ENCODE measurements at regions not wholly inside any gene's neighbourhood (a gene's known extent, or its start where the extent isn't known, plus 50 kb on each side); places are given as distances from the start of the nearest gene placed in this dataset.
"Not testable (repeated sequence)": the region's sequence is repeated elsewhere in the genome, so short reads cannot be mapped to it uniquely, and the experiment has no call there.

DNA sequence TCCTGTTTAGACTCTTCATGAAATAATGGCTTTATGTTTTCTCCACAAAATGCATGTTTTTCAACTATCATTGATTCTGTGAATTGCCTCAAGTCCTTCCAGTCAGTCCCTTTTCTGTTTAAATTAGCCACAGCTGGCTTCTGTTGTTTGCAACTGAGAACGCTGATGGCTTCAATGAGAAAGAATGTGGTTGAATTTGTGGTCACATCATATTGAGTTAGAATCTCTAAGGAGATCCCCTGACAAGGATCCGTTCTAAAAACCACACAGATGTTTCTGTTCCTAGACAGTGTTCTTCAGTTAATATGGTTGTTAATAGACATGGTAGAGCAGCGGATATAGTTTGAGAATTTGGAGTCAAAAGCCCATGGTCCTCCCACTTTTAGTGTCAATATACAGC lies 323.6 kb upstream of the NOTCH2NLA start:
- no CpG with 5 or more reads among the region's 3 CpGs for WGBS (ENCODE audit: insufficient coverage, insufficient read length)
- H3K27ac ChIP-seq (ENCODE audit: low read length); H3K4me1 ChIP-seq (ENCODE audit: control insufficient read depth, insufficient read depth, low read length); H3K9me3 ChIP-seq (ENCODE audit: control insufficient read depth, insufficient read depth, low read length); H3K27me3 ChIP-seq (ENCODE audit: control insufficient read depth, insufficient read depth, low read length); DNase-seq (ENCODE audit: low read depth, low spot score); H3K36me3 ChIP-seq (ENCODE audit: control insufficient read depth, insufficient read depth, low read length); H3K4me3 ChIP-seq (ENCODE audit: low read length): not testable (repeated sequence)

DNA sequence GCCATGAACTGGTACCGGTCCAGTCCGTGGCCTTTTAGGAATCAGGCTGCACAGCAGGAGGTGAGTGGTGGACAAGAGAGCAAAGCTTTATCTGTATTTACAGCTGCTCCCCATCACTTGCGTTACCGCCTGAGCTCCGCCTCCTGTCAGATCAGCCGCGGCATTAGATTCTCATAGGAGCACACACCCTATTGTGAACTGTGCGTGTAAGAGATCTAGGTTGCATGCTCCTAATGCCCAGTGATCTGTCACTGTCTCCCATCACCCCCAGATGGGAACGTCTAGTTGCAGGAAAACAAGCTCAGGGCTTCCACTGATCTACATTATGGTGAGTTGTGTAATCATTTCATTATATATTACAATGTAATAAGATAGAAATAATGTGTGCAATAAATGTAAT lies 319.9 kb upstream of the NOTCH2NLA start:
- H3K27ac ChIP-seq (ENCODE audit: low read length); H3K4me3 ChIP-seq (ENCODE audit: low read length); H3K36me3 ChIP-seq (ENCODE audit: control insufficient read depth, insufficient read depth, low read length); H3K27me3 ChIP-seq (ENCODE audit: control insufficient read depth, insufficient read depth, low read length); H3K9me3 ChIP-seq (ENCODE audit: control insufficient read depth, insufficient read depth, low read length); DNase-seq (ENCODE audit: low read depth, low spot score); H3K4me1 ChIP-seq (ENCODE audit: control insufficient read depth, insufficient read depth, low read length): not testable (repeated sequence)
- no CpG with 5 or more reads among the region's 9 CpGs for WGBS (ENCODE audit: insufficient coverage, insufficient read length)

DNA sequence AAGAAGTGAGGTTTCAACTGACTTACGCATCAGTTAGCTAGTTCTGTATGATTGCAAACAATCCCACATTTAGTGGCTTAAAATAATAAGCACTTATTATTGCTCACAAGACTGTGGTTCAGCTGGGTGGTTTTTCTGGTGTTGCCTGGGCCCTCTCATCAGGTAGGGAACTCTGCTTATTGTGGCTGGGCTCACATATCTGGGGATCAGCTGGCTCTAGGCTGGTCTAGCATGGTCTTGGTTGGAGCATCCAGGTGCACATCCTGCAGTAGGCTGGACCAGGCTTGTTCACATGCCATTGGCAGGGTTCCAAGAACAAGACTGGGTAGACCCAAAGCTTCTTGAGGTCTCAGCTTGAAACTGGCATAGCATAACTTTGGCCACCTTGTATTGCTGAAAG lies 317.4 kb upstream of the NOTCH2NLA start:
- not testable (repeated sequence) for H3K27me3 ChIP-seq (ENCODE audit: control insufficient read depth, insufficient read depth, low read length); DNase-seq (ENCODE audit: low read depth, low spot score); H3K9me3 ChIP-seq (ENCODE audit: control insufficient read depth, insufficient read depth, low read length); H3K27ac ChIP-seq (ENCODE audit: low read length); H3K36me3 ChIP-seq (ENCODE audit: control insufficient read depth, insufficient read depth, low read length); H3K4me1 ChIP-seq (ENCODE audit: control insufficient read depth, insufficient read depth, low read length); H3K4me3 ChIP-seq (ENCODE audit: low read length)
- whole genome bisulfite sequencing (ENCODE audit: insufficient coverage, insufficient read length), result no CpG with 5 or more reads among the region's 1 CpG

DNA sequence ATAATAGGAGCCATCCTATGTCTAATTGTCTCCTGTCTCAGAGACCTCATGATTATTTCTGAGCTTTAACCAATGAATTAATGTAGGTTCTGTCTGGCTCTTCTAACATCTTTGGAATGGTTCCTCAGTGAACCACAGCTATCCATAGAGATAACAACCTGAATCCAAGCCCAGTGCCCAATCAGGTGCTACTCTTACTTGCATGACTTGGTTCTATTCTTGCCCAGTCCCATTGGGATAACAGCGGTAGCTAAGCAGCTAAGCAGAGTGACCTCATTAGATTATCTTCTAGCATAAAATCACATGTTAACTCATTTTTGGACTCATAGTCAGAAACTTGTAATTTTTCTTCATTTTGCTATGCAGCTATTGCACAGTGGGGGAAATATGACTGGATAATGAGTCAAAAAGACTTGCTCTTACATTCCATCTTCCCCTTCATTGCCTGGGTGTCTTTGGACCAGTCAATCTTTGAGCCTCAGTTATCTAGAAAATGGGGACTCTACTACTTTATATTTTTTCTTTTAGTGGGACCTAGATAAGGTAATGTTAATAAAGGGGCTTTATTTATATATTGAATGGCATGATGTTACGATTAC lies 309.1 kb upstream of the NOTCH2NLA start:
- DNase-seq (ENCODE audit: low read depth, low spot score); H3K27me3 ChIP-seq (ENCODE audit: control insufficient read depth, insufficient read depth, low read length); H3K36me3 ChIP-seq (ENCODE audit: control insufficient read depth, insufficient read depth, low read length); H3K27ac ChIP-seq (ENCODE audit: low read length); H3K9me3 ChIP-seq (ENCODE audit: control insufficient read depth, insufficient read depth, low read length); H3K4me3 ChIP-seq (ENCODE audit: low read length); H3K4me1 ChIP-seq (ENCODE audit: control insufficient read depth, insufficient read depth, low read length): not testable (repeated sequence)
- no CpG with 5 or more reads among the region's 2 CpGs for WGBS (ENCODE audit: insufficient coverage, insufficient read length)

DNA sequence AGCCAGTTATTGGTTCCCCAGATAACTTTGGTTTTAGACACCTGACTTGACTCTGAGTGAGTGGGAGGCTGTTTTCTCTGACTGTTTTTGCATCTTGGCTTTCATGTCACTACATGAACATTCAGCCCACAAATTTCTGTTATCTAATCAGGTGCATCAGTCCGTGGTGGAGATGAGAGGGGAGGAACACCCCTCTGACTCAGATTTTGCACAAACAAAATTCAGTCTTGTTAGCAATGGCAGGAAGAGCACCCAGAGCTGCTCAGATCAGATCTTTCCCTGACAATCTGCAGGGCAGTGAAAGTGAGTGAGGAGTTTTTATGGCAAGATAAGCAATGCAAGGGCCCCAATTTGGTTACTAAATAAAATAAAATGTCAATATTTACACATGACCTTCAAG lies 307.2 kb upstream of the NOTCH2NLA start:
- not testable (repeated sequence) for H3K27ac ChIP-seq (ENCODE audit: low read length); H3K27me3 ChIP-seq (ENCODE audit: control insufficient read depth, insufficient read depth, low read length); H3K4me1 ChIP-seq (ENCODE audit: control insufficient read depth, insufficient read depth, low read length); H3K4me3 ChIP-seq (ENCODE audit: low read length); H3K9me3 ChIP-seq (ENCODE audit: control insufficient read depth, insufficient read depth, low read length); H3K36me3 ChIP-seq (ENCODE audit: control insufficient read depth, insufficient read depth, low read length); DNase-seq (ENCODE audit: low read depth, low spot score)
- no CpG with 5 or more reads among the region's 1 CpG for WGBS (ENCODE audit: insufficient coverage, insufficient read length)

DNA sequence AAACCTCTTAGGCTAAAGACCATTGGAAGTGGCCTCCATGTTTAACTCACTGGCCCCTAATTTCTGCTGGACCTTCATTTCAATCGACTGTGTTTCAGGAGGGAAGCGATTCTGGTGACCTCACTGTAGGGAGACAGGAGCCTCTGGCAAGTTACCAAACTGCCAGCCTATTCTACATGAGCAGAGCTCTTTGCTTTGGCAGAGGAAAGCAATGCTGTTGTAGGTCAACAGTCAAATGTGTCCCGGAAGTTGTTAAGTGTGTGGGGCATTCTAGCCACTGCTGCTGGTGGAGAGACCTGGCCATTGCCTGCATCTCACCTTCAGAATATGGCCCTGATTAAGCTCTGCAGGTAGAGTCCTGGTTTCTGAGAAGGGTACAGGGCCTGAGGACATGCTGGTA lies 306.8 kb upstream of the NOTCH2NLA start:
- WGBS (ENCODE audit: insufficient coverage, insufficient read length), result no CpG with 5 or more reads among the region's 3 CpGs
- H3K36me3 ChIP-seq (ENCODE audit: control insufficient read depth, insufficient read depth, low read length); H3K27me3 ChIP-seq (ENCODE audit: control insufficient read depth, insufficient read depth, low read length); DNase-seq (ENCODE audit: low read depth, low spot score); H3K4me3 ChIP-seq (ENCODE audit: low read length); H3K27ac ChIP-seq (ENCODE audit: low read length); H3K4me1 ChIP-seq (ENCODE audit: control insufficient read depth, insufficient read depth, low read length); H3K9me3 ChIP-seq (ENCODE audit: control insufficient read depth, insufficient read depth, low read length): not testable (repeated sequence)

DNA sequence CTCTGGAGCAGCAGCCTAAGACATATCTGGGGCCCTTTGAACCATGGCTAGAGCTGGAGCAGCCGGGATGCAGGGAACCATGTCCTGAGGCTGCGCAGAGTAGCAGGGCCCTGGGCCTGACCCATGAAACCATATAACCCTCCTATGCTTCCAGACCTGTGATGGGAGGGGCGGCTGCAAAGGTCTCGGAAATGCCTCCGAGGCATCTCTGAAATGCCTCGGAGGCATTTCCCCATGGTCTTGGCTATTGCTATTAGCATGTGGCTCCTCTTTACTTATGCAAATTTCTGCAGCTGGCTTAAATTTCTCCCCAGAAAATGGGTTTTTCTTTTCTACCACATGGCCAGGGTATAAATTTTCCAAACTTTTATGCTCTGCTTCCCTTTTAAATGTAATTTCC lies 302.1 kb upstream of the NOTCH2NLA start:
- WGBS (ENCODE audit: insufficient coverage, insufficient read length), result no CpG with 5 or more reads among the region's 6 CpGs
- H3K9me3 ChIP-seq (ENCODE audit: control insufficient read depth, insufficient read depth, low read length); H3K4me1 ChIP-seq (ENCODE audit: control insufficient read depth, insufficient read depth, low read length); DNase-seq (ENCODE audit: low read depth, low spot score); H3K36me3 ChIP-seq (ENCODE audit: control insufficient read depth, insufficient read depth, low read length); H3K27ac ChIP-seq (ENCODE audit: low read length); H3K27me3 ChIP-seq (ENCODE audit: control insufficient read depth, insufficient read depth, low read length); H3K4me3 ChIP-seq (ENCODE audit: low read length): not testable (repeated sequence)

DNA sequence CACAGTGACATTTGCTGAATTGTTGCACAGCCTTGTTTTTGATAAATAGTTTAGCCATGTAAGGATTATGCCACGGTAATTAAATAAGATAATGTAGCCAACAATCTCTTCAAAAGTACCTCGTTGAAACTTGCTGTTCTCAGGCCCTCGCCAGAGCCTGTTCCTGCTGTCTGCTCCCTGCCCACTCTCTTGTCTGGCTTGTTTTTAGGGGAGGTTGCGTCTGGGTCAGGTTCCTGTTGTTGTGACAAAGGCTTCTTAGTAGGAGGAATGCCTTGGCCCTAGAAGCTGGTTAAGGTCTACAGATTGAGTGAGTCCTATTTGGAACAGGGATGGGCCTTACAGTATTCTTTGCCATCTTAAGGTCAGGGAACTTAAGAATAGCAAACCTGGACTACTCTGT lies 294.0 kb upstream of the NOTCH2NLA start:
- no CpG with 5 or more reads among the region's 4 CpGs for WGBS (ENCODE audit: insufficient coverage, insufficient read length)
- not testable (repeated sequence) for H3K9me3 ChIP-seq (ENCODE audit: control insufficient read depth, insufficient read depth, low read length); DNase-seq (ENCODE audit: low read depth, low spot score); H3K4me3 ChIP-seq (ENCODE audit: low read length); H3K36me3 ChIP-seq (ENCODE audit: control insufficient read depth, insufficient read depth, low read length); H3K27me3 ChIP-seq (ENCODE audit: control insufficient read depth, insufficient read depth, low read length); H3K4me1 ChIP-seq (ENCODE audit: control insufficient read depth, insufficient read depth, low read length); H3K27ac ChIP-seq (ENCODE audit: low read length)

DNA sequence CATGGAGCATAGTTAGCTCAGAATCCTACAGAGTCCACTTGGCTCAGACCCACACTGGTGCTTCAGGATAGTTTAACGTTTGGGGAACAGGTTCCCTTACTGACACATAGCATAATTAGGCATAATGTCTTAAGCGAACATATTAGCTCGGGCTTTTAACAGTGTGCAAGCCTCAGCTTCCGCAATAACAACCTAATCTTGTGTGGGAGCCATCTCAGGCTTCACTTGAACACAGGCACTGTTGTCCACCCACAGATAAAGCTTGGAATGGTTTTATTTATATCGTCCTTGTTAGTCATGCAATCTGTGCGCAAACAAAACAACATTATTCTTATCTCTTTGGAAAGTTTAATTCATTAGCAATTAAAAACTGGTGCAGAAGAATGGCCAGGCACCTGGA lies 293.5 kb upstream of the NOTCH2NLA start:
- H3K27me3 ChIP-seq (ENCODE audit: control insufficient read depth, insufficient read depth, low read length); H3K36me3 ChIP-seq (ENCODE audit: control insufficient read depth, insufficient read depth, low read length); DNase-seq (ENCODE audit: low read depth, low spot score); H3K9me3 ChIP-seq (ENCODE audit: control insufficient read depth, insufficient read depth, low read length); H3K27ac ChIP-seq (ENCODE audit: low read length); H3K4me1 ChIP-seq (ENCODE audit: control insufficient read depth, insufficient read depth, low read length); H3K4me3 ChIP-seq (ENCODE audit: low read length): not testable (repeated sequence)
- no CpG with 5 or more reads among the region's 6 CpGs for WGBS (ENCODE audit: insufficient coverage, insufficient read length)

DNA sequence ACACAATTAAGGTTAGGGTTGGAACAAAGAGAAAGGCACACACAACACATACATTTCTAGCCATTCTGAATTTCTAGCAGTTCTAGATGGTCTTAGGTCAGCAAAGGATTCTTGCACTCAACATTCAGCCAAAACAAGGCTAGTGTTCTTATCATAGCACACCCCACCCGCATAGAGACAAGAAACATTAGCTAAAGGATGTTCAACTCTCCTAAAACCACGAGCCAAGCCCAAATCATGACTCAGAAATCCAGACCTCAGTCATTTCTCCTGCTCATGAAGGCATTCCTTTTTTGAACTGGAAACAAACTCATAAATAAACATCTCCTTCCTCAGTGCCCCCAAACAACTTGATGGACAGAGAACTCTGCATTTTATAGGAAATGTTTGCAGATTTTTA lies 293.0 kb upstream of the NOTCH2NLA start:
- H3K27ac ChIP-seq (ENCODE audit: low read length); H3K36me3 ChIP-seq (ENCODE audit: control insufficient read depth, insufficient read depth, low read length); H3K4me1 ChIP-seq (ENCODE audit: control insufficient read depth, insufficient read depth, low read length); H3K9me3 ChIP-seq (ENCODE audit: control insufficient read depth, insufficient read depth, low read length); H3K4me3 ChIP-seq (ENCODE audit: low read length); DNase-seq (ENCODE audit: low read depth, low spot score); H3K27me3 ChIP-seq (ENCODE audit: control insufficient read depth, insufficient read depth, low read length): not testable (repeated sequence)
- WGBS (ENCODE audit: insufficient coverage, insufficient read length), result no CpG with 5 or more reads among the region's 2 CpGs

DNA sequence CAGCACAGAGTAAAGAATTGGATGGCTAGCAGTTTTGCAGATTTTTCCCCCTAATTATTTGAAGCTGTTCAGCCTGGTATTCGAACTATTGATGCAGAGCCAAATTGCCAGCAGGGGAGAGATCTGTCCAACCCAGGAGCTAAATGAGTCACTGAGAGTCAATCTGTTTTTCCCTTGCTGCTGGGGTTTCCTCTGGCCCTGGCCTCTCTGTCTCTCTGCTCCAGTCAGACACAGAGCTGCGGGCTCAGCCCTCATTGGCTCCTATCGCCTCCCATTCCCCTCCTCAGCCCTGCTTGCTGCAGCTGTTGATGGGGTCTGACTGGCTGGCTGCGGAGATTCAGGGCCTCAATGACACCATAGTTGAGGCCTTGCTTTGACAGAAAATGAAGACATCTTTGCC lies 284.9 kb upstream of the NOTCH2NLA start:
- no CpG with 5 or more reads among the region's 4 CpGs for WGBS (ENCODE audit: insufficient coverage, insufficient read length)

More for the DNA sequence above, 284.9 kb upstream of the NOTCH2NLA start:
- not testable (repeated sequence) for H3K4me3 ChIP-seq (ENCODE audit: low read length); DNase-seq (ENCODE audit: low read depth, low spot score); H3K4me1 ChIP-seq (ENCODE audit: control insufficient read depth, insufficient read depth, low read length); H3K27ac ChIP-seq (ENCODE audit: low read length); H3K36me3 ChIP-seq (ENCODE audit: control insufficient read depth, insufficient read depth, low read length); H3K9me3 ChIP-seq (ENCODE audit: control insufficient read depth, insufficient read depth, low read length); H3K27me3 ChIP-seq (ENCODE audit: control insufficient read depth, insufficient read depth, low read length)
